ES-I3 (cell line): ENCODE measurements at regions not wholly inside any gene's neighbourhood (a gene's known extent, or its start where the extent isn't known, plus 50 kb on each side); places are given as distances from the start of the nearest gene placed in this dataset.

Experiments used
- H3K36me3 ChIP-seq: 2 replicates; pipeline ENCODE4 v1.6.1; 2013; ENCODE audit warnings: mild to moderate bottlenecking, low read length, control low read depth, moderate library complexity; ENCODE audit not compliant: insufficient read depth
- H3K4me1 ChIP-seq: 2 replicates; pipeline ENCODE4 v1.6.1; 2013; ENCODE audit warnings: mild to moderate bottlenecking, control low read depth, low read length; ENCODE audit not compliant: insufficient read depth
- H3K9ac ChIP-seq: 2 replicates; pipeline ENCODE4 v1.6.1; 2013; ENCODE audit warnings: low read depth, mild to moderate bottlenecking, low read length, moderate library complexity
- H3K9me3 ChIP-seq: 2 replicates; pipeline ENCODE4 v1.6.1; 2013; ENCODE audit warnings: mild to moderate bottlenecking, low read length, moderate library complexity; ENCODE audit not compliant: control insufficient read depth, insufficient read depth

- Histone ChIP-seq H3K36me3 (no peaks in the 10 kb centered on the region), H3K9ac (no peak overlapping the region), H3K4me1 (peaks cover 3% of the 10 kb centered on the region; the same call in 1 of the 2 replicates), H3K9me3 (no peaks in the 10 kb centered on the region)
These were observed 91.2 kb upstream of the ELOVL6 start for GRCh38 chr4:110289601-110290100.

DNA sequence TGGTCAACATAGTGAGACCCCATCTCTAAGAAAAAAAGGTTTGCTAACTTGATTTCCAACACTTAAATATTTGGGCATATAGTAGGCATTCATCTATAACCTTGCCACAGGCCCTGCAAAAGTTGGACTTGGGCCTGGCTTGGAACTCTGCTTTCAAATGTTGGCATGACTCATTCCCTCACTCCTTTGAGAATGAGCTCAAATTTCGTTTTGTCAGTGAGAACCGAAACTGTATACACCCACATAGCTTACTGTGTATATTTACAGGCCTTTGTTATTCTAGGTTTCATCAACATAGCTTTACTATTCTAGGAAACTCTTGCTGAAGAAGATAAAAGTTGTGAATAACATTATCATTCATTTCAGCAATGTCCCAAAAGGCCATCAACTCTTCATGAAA lies 88.7 kb upstream of the ELOVL6 start:
- H3K4me1 ChIP-seq: peaks cover 3% of the 10 kb centered on the region; the same call in 1 of the 2 replicates
- H3K9me3 ChIP-seq: no peaks in the 10 kb centered on the region
- H3K9ac ChIP-seq: no peak overlapping the region
- H3K36me3 ChIP-seq: no peaks in the 10 kb centered on the region

DNA sequence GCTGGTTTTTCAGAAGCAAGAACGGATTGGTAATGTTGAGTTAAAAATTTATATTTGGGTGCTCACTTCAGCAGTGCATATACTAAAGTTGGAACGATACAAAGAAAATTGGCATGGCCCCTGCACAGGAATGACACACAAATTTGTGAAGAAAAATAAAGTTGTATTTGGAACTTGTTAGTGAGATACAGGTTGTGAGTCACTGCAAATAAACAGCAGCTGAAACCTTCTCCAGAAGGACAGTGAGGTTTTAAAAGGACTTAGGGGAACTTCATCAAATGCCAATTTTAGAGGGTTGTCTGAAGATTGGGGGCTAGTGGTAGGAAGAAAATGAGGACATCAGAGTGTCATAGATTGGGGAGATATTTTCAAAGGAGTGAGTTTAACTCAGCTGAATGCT lies 79.7 kb upstream of the ELOVL6 start:
- Histone ChIP-seq H3K9me3 (no peaks in the 10 kb centered on the region), H3K4me1 (peaks cover 3% of the 10 kb centered on the region; the same call in 1 of the 2 replicates), H3K36me3 (no peaks in the 10 kb centered on the region), H3K9ac (no peak overlapping the region)

DNA sequence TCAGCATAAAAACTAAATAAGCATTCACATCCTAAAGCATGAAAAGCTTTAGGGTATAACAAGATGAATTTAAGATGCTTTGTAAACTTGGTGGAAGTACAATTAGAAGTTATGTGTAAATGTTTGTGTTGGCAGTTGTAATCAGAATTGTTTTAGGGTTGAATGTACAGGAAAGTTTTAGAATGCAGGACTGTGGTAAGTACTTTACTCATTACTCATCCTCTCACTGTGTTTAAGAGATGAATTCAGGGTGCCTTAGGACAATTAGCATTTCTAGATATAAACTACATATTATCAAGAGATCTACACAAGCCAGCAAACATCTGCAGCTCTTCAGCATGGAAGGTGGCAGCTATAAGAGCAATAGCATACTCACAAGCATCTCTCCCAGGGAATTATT lies 77.5 kb upstream of the ELOVL6 start:
- Histone ChIP-seq H3K36me3 (no peaks in the 10 kb centered on the region), H3K9ac (no peak overlapping the region), H3K4me1 (peaks cover 6% of the 10 kb centered on the region), H3K9me3 (no peaks in the 10 kb centered on the region)

- Histone ChIP-seq H3K4me1 (peaks cover 6% of the 10 kb centered on the region), H3K9ac (no peak overlapping the region), H3K9me3 (no peaks in the 10 kb centered on the region), H3K36me3 (no peaks in the 10 kb centered on the region)
These were observed 73.6 kb upstream of the ELOVL6 start for GRCh38 chr4:110271986-110272385.

- H3K4me1 ChIP-seq: peaks cover 6% of the 10 kb centered on the region
- H3K36me3 ChIP-seq: no peaks in the 10 kb centered on the region
These were observed 72.2 kb upstream of the ELOVL6 start for GRCh38 chr4:110270492-110271197.

GRCh38 chr4:110268790-110269189 lies 70.4 kb upstream of the ELOVL6 start:
- no peaks in the 10 kb centered on the region for H3K36me3 ChIP-seq
- no peak overlapping the region for H3K9ac ChIP-seq
- H3K4me1 ChIP-seq: peaks cover 6% of the 10 kb centered on the region
- no peaks in the 10 kb centered on the region for H3K9me3 ChIP-seq

More at GRCh38 chr4:110270492-110271197, 72.2 kb upstream of the ELOVL6 start:
- Histone ChIP-seq H3K9me3 (no peaks in the 10 kb centered on the region), H3K9ac (no peak overlapping the region)

- Histone ChIP-seq H3K9ac (no peak overlapping the region), H3K9me3 (no peaks in the 10 kb centered on the region), H3K36me3 (no peaks in the 10 kb centered on the region), H3K4me1 (peaks cover 6% of the 10 kb centered on the region)
These were observed 69.9 kb upstream of the ELOVL6 start for GRCh38 chr4:110268352-110268751.

GRCh38 chr4:110266136-110266535 lies 67.7 kb upstream of the ELOVL6 start:
- Histone ChIP-seq H3K9ac (no peak overlapping the region), H3K36me3 (no peaks in the 10 kb centered on the region), H3K4me1 (no peaks in the 10 kb centered on the region), H3K9me3 (no peaks in the 10 kb centered on the region)

DNA sequence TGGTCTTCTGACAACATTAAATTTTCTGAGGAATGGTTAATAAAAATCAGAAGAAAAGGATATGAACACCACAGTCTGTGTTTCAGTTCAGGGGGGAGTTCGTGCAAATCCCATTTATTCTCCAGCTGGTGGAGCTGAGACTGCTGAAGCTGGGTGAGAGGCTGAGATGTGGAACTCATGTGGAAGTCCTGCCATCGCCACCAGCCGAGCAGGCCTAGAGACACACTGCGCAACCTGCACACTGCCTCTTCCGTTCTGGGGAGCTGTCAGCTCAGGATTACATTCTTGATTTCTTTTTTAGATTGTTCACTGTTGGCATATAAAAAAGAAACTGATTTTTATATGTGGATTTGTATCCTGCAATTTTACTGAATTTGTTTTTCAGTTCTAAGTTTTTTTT lies 66.6 kb upstream of the ELOVL6 start:
- Histone ChIP-seq H3K4me1 (no peaks in the 10 kb centered on the region), H3K9me3 (no peaks in the 10 kb centered on the region), H3K36me3 (no peaks in the 10 kb centered on the region), H3K9ac (no peak overlapping the region)

DNA sequence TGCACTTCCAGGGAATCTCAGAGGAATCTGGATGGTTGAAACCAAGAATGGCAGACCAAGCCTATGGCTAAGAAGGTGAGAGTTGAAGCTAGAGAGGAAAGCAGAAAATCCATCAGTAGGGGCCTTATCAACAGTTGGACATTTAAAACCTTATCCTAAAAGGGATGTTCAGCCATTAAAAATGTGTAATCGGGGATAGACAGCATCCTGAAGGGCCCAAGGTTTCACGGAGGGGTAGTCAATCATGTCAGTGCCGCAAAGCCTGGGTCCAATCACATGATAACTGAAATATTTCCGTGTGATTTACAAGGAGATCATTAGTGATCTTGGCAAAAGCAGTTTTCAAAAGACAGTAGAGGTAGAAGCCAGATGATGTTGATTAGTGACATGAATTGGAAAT lies 61.9 kb upstream of the ELOVL6 start:
- Histone ChIP-seq H3K36me3 (no peaks in the 10 kb centered on the region), H3K9ac (no peak overlapping the region), H3K4me1 (no peaks in the 10 kb centered on the region), H3K9me3 (no peaks in the 10 kb centered on the region)

- Histone ChIP-seq H3K4me1 (0 out of 2 replicates have a peak, but pooled peaks cover 4% of the 10 kb centered on the region), H3K9me3 (no peaks in the 10 kb centered on the region), H3K36me3 (no peaks in the 10 kb centered on the region), H3K9ac (no peak overlapping the region)
These were observed 51.6 kb upstream of the ELOVL6 start for GRCh38 chr4:110250023-110250387.

DNA sequence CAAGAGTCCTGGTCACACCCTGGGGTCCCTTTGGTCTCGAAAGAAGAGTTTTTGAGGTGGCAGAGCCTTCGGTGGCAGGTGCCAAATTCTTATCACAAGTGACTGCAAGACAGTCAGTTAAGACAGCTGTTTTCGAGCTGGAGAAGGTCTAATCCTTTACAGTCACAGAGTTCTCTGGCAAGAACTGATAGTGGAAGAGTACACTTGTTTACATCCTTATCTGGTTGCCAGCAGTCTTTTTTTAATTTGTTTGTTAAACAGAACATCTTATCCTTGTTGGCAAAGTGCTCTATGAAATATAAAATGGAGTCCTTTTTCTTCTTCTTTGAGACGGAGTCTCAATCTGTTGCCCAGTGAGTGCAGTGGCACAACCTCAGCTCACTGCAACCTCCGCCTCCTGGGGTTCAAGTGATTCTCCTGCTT lies 50.4 kb upstream of the ELOVL6 start:
- no peak overlapping the region for H3K9ac ChIP-seq
- no peaks in the 10 kb centered on the region for H3K36me3 ChIP-seq
- H3K4me1 ChIP-seq: 0 out of 2 replicates have a peak, but pooled peaks cover 4% of the 10 kb centered on the region
- no peaks in the 10 kb centered on the region for H3K9me3 ChIP-seq
